ENCODE measurements at regions not wholly inside any gene's neighbourhood (a gene's known extent, or its start where the extent isn't known, plus 50 kb on each side); places are given as distances from the start of the nearest gene placed in this dataset.

DNA sequence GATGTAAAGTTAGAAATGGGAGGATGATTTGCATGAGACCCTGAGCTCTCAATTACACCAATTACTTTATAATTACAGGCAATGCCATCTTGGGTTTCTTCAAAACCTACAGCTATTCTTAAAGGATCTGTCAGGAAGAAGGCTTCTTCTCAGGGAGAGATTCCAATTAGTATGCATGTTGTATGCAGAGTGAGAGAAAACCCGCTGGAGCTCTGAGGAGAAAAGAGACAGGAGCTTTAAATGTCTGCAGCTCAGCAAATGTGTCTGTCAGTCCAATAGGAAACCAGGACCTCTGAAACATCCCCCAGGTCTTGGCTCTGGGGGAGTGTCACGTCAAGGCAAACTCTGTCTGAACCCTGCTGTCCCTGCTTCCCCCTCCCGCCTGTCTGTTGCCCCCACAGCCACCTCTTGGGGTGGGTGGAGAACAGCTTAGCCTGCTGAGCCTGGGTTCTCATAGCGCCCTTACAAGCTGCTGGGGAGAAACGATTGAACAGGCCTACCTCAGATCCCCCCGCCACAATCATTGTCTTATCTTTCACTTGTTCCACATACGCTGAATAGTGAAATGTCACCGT is 140.2 kb downstream of the SPATA19 start:
- TF ChIP-seq EZH2 (IDR thresholded peaks at IDR 0.05; ENCODE audit: low read length, unreplicated experiment) (no peak), EZH2phosphoT487 (IDR thresholded peaks at IDR 0.05; ENCODE audit: borderline replicate concordance, low read length) (no peak)
- TF ChIP-seq, protein P1, sequence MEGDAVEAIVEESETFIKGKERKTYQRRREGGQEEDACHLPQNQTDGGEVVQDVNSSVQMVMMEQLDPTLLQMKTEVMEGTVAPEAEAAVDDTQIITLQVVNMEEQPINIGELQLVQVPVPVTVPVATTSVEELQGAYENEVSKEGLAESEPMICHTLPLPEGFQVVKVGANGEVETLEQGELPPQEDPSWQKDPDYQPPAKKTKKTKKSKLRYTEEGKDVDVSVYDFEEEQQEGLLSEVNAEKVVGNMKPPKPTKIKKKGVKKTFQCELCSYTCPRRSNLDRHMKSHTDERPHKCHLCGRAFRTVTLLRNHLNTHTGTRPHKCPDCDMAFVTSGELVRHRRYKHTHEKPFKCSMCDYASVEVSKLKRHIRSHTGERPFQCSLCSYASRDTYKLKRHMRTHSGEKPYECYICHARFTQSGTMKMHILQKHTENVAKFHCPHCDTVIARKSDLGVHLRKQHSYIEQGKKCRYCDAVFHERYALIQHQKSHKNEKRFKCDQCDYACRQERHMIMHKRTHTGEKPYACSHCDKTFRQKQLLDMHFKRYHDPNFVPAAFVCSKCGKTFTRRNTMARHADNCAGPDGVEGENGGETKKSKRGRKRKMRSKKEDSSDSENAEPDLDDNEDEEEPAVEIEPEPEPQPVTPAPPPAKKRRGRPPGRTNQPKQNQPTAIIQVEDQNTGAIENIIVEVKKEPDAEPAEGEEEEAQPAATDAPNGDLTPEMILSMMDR (conservative IDR thresholded peaks at IDR 0.05; ENCODE audit: low read depth, low read length) = no peak
